T-helper 17 cell (primary cell): ENCODE measurements at regions not wholly inside any gene's neighbourhood (a gene's known extent, or its start where the extent isn't known, plus 50 kb on each side); places are given as distances from the start of the nearest gene placed in this dataset.
"Not testable (repeated sequence)": the region's sequence is repeated elsewhere in the genome, so short reads cannot be mapped to it uniquely, and the experiment has no call there.

ENCODE experiments used
- ATAC-seq: fragments of 150-1000 bp; cut with Tn5 transposase; 2 replicates; pipeline ENCODE4 v1.10.0; 2021; ENCODE audit warnings: mild to moderate bottlenecking, moderate library complexity
- DNase-seq, 3 donors: peaks; one replicate each; pipeline versions ENCODE4 v3.0.0 to v3.0.0-alpha.2; 2020 to 2021
- H3K9me3 ChIP-seq: one replicate; pipeline ENCODE4 v1.7.0; 2013; ENCODE audit warnings: low read length, mild to moderate bottlenecking; ENCODE audit not compliant: control insufficient read depth, poor library complexity, severe bottlenecking
- H3K27ac Mint-ChIP-seq: one replicate; pipeline ENCODE4 v1.8.0; 2022; ENCODE audit warnings: mild to moderate bottlenecking, moderate library complexity, mixed read lengths
- H3K27me3 Mint-ChIP-seq: one replicate; pipeline ENCODE4 v1.8.0; 2022; ENCODE audit warnings: mixed read lengths
- H3K36me3 Mint-ChIP-seq: one replicate; pipeline ENCODE4 v1.8.0; 2022; ENCODE audit warnings: low read depth, mixed read lengths
- H3K4me1 Mint-ChIP-seq: one replicate; pipeline ENCODE4 v1.8.0; 2022; ENCODE audit warnings: mild to moderate bottlenecking, mixed read lengths
- H3K4me3 Mint-ChIP-seq: one replicate; pipeline ENCODE4 v1.8.0; 2022; ENCODE audit warnings: mild to moderate bottlenecking, moderate library complexity, mixed read lengths

GRCh38 chr1:96554364-96554763 lies 167.2 kb upstream of the PTBP2 start:
- H3K9me3 ChIP-seq, result no peaks in the 10 kb centered on the region
- Mint-ChIP-seq H3K36me3 (no peaks in the 10 kb centered on the region), H3K4me3 (no peak overlapping the region), H3K27ac (no peak overlapping the region), H3K27me3 (peaks cover 6% of the 10 kb centered on the region), H3K4me1 (no peaks in the 10 kb centered on the region)
- DNase-seq (no peak), ATAC-seq (no peak)

- Mint-ChIP-seq H3K4me3 (no peak overlapping the region), H3K27me3 (peaks cover 8% of the 10 kb centered on the region), H3K36me3 (no peaks in the 10 kb centered on the region), H3K27ac (no peak overlapping the region), H3K4me1 (no peaks in the 10 kb centered on the region)
- ATAC-seq (no peak), DNase-seq (no peak)
- H3K9me3 ChIP-seq, result no peaks in the 10 kb centered on the region
These were observed 164.2 kb upstream of the PTBP2 start for GRCh38 chr1:96557336-96557735.

DNA sequence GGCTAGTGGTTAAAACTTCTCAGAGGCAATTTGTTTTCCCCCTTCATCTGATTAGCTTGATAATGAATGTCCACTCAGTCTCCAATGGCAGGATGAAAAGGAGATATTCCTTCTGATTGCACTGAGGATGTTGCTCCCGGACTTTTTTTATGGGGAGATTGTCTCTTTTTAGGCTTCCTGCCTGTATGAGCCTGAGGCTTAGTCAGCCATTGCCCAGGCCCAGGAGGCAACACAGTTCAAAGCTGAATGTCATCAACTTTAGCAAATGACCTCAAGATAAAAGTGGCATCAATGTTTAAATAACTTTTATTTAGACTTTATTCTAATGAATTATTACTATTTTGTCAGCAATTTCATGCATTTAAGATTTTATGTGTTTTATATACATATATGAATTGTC lies 162.9 kb upstream of the PTBP2 start:
- Mint-ChIP-seq H3K27ac (no peak overlapping the region), H3K4me3 (no peak overlapping the region), H3K27me3 (peaks cover 16% of the 10 kb centered on the region), H3K36me3 (no peaks in the 10 kb centered on the region), H3K4me1 (no peaks in the 10 kb centered on the region)
- no peak for DNase-seq
- H3K9me3 ChIP-seq, result no peaks in the 10 kb centered on the region
- ATAC-seq, result no peak

GRCh38 chr1:96559181-96559580 lies 162.4 kb upstream of the PTBP2 start:
- no peaks in the 10 kb centered on the region for H3K9me3 ChIP-seq
- H3K36me3 Mint-ChIP-seq, result no peaks in the 10 kb centered on the region
- peaks cover 16% of the 10 kb centered on the region for H3K27me3 Mint-ChIP-seq
- ATAC-seq, result no peak
- no peak overlapping the region for H3K4me3 Mint-ChIP-seq
- DNase-seq, result no peak
- no peaks in the 10 kb centered on the region for H3K4me1 Mint-ChIP-seq
- no peak overlapping the region for H3K27ac Mint-ChIP-seq

DNA sequence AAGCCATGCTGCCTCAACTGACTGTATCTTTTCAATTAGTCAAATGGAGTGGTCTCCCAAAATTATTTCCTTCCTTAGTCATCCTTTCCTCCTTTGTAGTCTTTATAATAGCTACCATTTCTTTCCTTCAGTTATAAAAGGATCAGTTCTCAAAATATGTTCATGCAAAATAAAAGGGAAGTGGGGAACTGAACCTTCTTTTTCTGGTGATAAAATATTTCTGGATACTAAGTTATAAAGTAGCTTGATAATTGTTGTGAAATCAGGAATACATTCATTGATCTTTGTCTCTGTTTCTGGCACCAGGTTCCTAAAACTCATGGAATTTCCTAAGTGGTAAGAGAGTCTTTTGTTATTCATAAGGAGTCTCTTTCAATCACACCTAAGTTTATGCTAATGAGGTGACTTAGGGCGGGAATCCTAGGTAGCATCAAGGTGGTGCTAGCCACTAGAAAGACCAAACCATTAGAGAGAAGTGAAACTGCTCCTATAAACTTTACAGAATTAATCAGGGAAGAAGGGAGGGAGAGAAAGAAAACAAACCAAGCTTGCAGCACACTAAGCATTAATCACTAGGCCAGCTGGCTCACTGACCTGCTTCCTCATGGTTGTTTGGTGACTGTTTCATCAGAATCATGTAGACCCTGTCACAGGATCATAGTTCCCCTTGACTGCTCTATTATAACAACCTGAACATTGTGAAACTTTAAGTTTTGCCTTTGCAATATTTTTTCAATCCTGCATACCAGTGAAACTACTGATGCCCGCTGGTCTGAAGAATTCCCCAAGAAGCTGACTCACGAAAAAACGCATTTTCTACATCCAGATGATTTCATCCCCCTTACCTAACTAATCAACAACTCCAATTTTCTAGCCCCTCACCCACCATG lies 161.6 kb upstream of the PTBP2 start:
- Mint-ChIP-seq H3K36me3 (no peaks in the 10 kb centered on the region), H3K27ac (no peak overlapping the region), H3K27me3 (peaks cover 11% of the 10 kb centered on the region), H3K4me1 (no peaks in the 10 kb centered on the region), H3K4me3 (no peak overlapping the region)
- no peak for DNase-seq
- no peaks in the 10 kb centered on the region for H3K9me3 ChIP-seq
- ATAC-seq, result no peak

GRCh38 chr1:96562094-96562493 lies 159.5 kb upstream of the PTBP2 start:
- peaks cover 11% of the 10 kb centered on the region for H3K27me3 Mint-ChIP-seq
- no peaks in the 10 kb centered on the region for H3K4me1 Mint-ChIP-seq
- no peaks in the 10 kb centered on the region for H3K36me3 Mint-ChIP-seq
- H3K9me3 ChIP-seq, result no peaks in the 10 kb centered on the region
- ATAC-seq (no peak), DNase-seq (no peak)
- no peak overlapping the region for H3K27ac Mint-ChIP-seq
- H3K4me3 Mint-ChIP-seq, result no peak overlapping the region

- not testable (repeated sequence) for H3K4me3 Mint-ChIP-seq, H3K4me1 Mint-ChIP-seq, H3K36me3 Mint-ChIP-seq, H3K27ac Mint-ChIP-seq, ATAC-seq, H3K9me3 ChIP-seq, DNase-seq
- H3K27me3 Mint-ChIP-seq, result peaks cover 11% of the 10 kb centered on the region
These were observed 157.2 kb upstream of the PTBP2 start for GRCh38 chr1:96564401-96564800.

DNA sequence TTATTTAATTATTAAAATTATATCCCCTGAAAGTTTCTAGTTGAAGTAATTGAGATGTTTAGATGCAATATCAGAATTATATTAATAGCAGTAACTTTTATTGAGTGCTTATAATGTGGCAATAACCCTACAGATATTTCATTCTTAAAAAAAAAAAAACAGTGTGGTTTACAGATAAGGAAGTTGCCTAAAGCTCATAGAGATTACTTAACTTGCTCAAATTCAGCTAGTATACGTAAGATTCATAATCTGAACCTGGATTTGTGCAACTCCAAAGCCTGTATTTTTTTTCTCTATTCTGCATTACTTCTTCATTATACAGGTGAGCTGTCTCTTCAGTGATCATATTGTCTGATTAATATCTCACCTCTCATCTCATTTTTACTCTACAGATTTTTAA lies 156.0 kb upstream of the PTBP2 start:
- Mint-ChIP-seq H3K27ac (no peak overlapping the region), H3K4me3 (no peak overlapping the region), H3K4me1 (no peaks in the 10 kb centered on the region), H3K27me3 (peaks cover 11% of the 10 kb centered on the region), H3K36me3 (no peaks in the 10 kb centered on the region)
- ATAC-seq (no peak), DNase-seq (no peak)
- H3K9me3 ChIP-seq, result no peaks in the 10 kb centered on the region

DNA sequence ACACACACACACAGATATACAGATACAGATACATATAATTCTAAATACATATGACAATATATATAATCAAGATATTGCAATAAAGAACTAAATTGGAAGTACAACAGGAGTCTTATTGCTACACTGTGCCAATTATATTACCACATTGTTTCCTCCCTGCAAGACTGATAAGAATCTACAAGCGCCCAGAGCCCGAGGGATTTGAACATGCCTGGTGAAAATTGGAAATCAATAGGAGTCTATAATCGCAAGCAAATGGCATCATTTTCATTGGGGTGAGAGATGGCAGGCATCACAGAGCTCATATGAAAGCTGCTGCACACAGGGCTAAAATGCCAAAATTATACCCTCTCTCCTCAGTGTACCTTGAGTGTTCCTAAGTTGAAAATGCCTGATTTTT lies 152.9 kb upstream of the PTBP2 start:
- H3K27ac Mint-ChIP-seq, result no peak overlapping the region
- H3K4me1 Mint-ChIP-seq, result no peaks in the 10 kb centered on the region
- no peaks in the 10 kb centered on the region for H3K36me3 Mint-ChIP-seq
- no peaks in the 10 kb centered on the region for H3K27me3 Mint-ChIP-seq
- no peaks in the 10 kb centered on the region for H3K9me3 ChIP-seq
- ATAC-seq, result no peak
- no peak for DNase-seq
- no peak overlapping the region for H3K4me3 Mint-ChIP-seq

DNA sequence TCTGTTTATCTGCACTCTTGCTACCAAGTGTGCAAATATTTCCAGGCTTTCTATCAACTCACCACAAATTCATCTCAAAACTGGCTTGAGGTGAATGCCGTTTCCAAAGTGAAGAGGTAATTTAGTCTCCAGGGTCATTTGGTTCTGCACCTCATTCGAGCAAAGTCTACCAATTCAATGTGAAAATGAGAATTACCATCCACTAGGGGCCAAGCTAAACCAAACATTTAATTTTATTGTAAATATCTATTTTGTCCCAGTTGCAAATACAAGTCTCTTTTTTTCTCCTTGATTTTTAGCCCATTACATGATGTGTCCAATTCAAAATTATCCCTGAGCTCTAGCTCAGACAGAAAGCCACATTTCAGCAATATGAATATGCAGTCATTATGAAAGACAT lies 152.3 kb upstream of the PTBP2 start:
- no peak for ATAC-seq
- H3K9me3 ChIP-seq, result no peaks in the 10 kb centered on the region

GRCh38 chr1:96579636-96580035 lies 141.9 kb upstream of the PTBP2 start:
- Mint-ChIP-seq H3K4me1 (no peaks in the 10 kb centered on the region), H3K27me3 (peaks cover 23% of the 10 kb centered on the region), H3K36me3 (no peaks in the 10 kb centered on the region), H3K27ac (no peak overlapping the region), H3K4me3 (no peak overlapping the region)
- ATAC-seq (no peak), DNase-seq (no peak)
- no peaks in the 10 kb centered on the region for H3K9me3 ChIP-seq

More for the DNA sequence above, 152.3 kb upstream of the PTBP2 start:
- Mint-ChIP-seq H3K36me3 (no peaks in the 10 kb centered on the region), H3K27me3 (no peaks in the 10 kb centered on the region), H3K4me1 (no peaks in the 10 kb centered on the region), H3K4me3 (no peak overlapping the region), H3K27ac (no peak overlapping the region)
- no peak for DNase-seq

- Mint-ChIP-seq H3K36me3 (no peaks in the 10 kb centered on the region), H3K4me1 (no peaks in the 10 kb centered on the region), H3K27me3 (peaks cover 23% of the 10 kb centered on the region), H3K4me3 (no peak overlapping the region), H3K27ac (no peak overlapping the region)
- no peak for DNase-seq
- ATAC-seq, result no peak
- H3K9me3 ChIP-seq, result no peaks in the 10 kb centered on the region
These were observed 140.7 kb upstream of the PTBP2 start for GRCh38 chr1:96580920-96581319.

DNA sequence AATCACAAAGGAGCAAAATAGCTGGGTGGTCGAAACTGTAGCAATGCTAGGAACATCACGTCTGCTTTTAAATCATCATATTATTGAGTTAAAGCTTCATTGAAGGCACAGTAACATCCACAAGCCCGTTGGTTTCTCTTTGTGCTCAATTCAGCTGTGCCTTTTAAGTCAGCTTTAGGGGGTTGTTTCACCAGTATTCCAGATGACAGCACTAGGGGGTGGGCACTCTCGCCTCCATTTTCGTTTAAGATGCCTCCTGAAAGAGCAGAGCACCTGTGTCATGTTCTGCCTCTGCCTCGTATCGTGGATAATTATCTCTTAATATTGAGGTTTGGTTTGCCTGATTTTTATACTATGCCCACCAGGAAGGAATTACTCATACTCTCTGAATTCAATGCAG lies 139.8 kb upstream of the PTBP2 start:
- ATAC-seq, result no peak
- no peak for DNase-seq
- Mint-ChIP-seq H3K27me3 (peaks cover 17% of the 10 kb centered on the region), H3K27ac (no peak overlapping the region), H3K4me3 (no peak overlapping the region), H3K4me1 (no peaks in the 10 kb centered on the region), H3K36me3 (no peaks in the 10 kb centered on the region)
- H3K9me3 ChIP-seq, result no peaks in the 10 kb centered on the region

GRCh38 chr1:96583903-96584302 lies 137.7 kb upstream of the PTBP2 start:
- ATAC-seq (no peak), DNase-seq (no peak)
- Mint-ChIP-seq H3K36me3 (no peaks in the 10 kb centered on the region), H3K4me1 (no peaks in the 10 kb centered on the region), H3K27ac (no peak overlapping the region), H3K27me3 (peaks cover 11% of the 10 kb centered on the region), H3K4me3 (no peak overlapping the region)
- H3K9me3 ChIP-seq, result no peaks in the 10 kb centered on the region
